Uterus (tissue), 3 donors: ENCODE measurements at regions not wholly inside any gene's neighbourhood (a gene's known extent, or its start where the extent isn't known, plus 50 kb on each side); places are given as distances from the start of the nearest gene placed in this dataset.

Experiments
- DNase-seq, 2 donors: peaks; one replicate each; pipeline ENCODE4 v3.0.0-alpha.2; 2019 to 2020
- H3K27ac ChIP-seq, 2 donors: fragments of 200-600 bp; sonication (generic); 1 replicate in 1 of 2; 2 replicates in 1 of 2; pipeline ENCODE4 v1.5.1; 2016 to 2018
- H3K27me3 ChIP-seq, 2 donors: fragments of 200-600 bp; sonication (generic); one replicate each; pipeline ENCODE4 v1.5.1; 2018 to 2019; ENCODE audit warnings: control low read depth in 1 of 2
- H3K36me3 ChIP-seq, 2 donors: fragments of 200-600 bp; sonication (generic); one replicate each; pipeline ENCODE4 v1.5.1; 2019; ENCODE audit warnings: control low read depth in 1 of 2
- H3K4me1 ChIP-seq, 2 donors: fragments of 200-600 bp; sonication (generic); one replicate each; pipeline ENCODE4 v1.5.1; 2018 to 2019; ENCODE audit warnings: control low read depth in 1 of 2
- H3K4me3 ChIP-seq, 2 donors: fragments of 200-600 bp; sonication (generic); 1 replicate in 1 of 2; 2 replicates in 1 of 2; pipeline ENCODE4 v1.5.1; 2018 to 2019; ENCODE audit warnings: mild to moderate bottlenecking in 1 of 2
- H3K9me3 ChIP-seq, 2 donors: fragments of 200-600 bp; sonication (generic); one replicate each; pipeline ENCODE4 v1.5.1; 2019; ENCODE audit warnings: control low read depth in 1 of 2
- POLR2A ChIP-seq, 2 donors: fragments of 450-650 bp; IDR thresholded peaks; one replicate each; pipeline ENCODE4 v1.6.1; 2016; ENCODE audit warnings: antibody characterized with exemption in 2 of 2, mild to moderate bottlenecking in 1 of 2, moderate library complexity in 1 of 2
- intact Hi-C: fragments of 100-400 bp; cut with DNase I; formaldehyde crosslinking; loops from one replicate; pipeline ENCODE4 v1.15.1; 2023; ENCODE audit warnings: low total_unique reads
- TF ChIP-seq, protein P1 (sequence below), 4 experiments: fragments of 200-600 bp in 2 of 4; fragments of 450-650 bp in 2 of 4; sonication (generic) in 2 of 4; IDR thresholded peaks; one replicate each; pipeline ENCODE4 v1.5.1; 2016 to 2019; ENCODE audit warnings: antibody characterized with exemption in 4 of 4, mild to moderate bottlenecking in 2 of 4, moderate library complexity in 1 of 4
- donor health status: DM: yes; HTN: yes; CAD: no.

DNA sequence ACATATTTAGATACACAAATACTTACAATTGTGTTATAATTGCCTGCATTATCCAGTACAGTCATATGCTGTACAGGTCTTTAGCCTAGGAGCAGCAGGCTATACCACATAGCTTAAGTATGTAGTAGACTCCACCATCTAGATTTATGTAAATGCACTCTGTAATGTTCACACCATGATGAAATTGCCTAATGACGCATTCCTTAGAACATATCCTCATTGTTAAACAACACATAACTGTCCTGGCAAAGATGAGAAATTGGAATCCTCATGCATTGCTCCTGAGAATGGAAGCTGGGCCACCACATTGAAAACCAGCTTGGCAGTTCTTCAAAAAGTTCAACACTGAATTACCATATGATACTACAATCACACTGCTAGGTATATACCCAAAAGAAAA is 1002.8 kb upstream of the CELF2 start:
- H3K9me3 ChIP-seq: no peaks in the 10 kb centered on the region
- no peaks in the 10 kb centered on the region for H3K36me3 ChIP-seq
- H3K27ac ChIP-seq: no peak overlapping the region
- TF ChIP-seq, protein P1, sequence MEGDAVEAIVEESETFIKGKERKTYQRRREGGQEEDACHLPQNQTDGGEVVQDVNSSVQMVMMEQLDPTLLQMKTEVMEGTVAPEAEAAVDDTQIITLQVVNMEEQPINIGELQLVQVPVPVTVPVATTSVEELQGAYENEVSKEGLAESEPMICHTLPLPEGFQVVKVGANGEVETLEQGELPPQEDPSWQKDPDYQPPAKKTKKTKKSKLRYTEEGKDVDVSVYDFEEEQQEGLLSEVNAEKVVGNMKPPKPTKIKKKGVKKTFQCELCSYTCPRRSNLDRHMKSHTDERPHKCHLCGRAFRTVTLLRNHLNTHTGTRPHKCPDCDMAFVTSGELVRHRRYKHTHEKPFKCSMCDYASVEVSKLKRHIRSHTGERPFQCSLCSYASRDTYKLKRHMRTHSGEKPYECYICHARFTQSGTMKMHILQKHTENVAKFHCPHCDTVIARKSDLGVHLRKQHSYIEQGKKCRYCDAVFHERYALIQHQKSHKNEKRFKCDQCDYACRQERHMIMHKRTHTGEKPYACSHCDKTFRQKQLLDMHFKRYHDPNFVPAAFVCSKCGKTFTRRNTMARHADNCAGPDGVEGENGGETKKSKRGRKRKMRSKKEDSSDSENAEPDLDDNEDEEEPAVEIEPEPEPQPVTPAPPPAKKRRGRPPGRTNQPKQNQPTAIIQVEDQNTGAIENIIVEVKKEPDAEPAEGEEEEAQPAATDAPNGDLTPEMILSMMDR (IDR thresholded peaks at IDR 0.05): no peak
- TF ChIP-seq POLR2A (IDR thresholded peaks at IDR 0.05): no peak
- H3K27me3 ChIP-seq: no peaks in the 10 kb centered on the region
- intact Hi-C loops: no loop called here
- H3K4me1 ChIP-seq: no peaks in the 10 kb centered on the region
- no peak for DNase-seq
- no peak overlapping the region for H3K4me3 ChIP-seq

DNA sequence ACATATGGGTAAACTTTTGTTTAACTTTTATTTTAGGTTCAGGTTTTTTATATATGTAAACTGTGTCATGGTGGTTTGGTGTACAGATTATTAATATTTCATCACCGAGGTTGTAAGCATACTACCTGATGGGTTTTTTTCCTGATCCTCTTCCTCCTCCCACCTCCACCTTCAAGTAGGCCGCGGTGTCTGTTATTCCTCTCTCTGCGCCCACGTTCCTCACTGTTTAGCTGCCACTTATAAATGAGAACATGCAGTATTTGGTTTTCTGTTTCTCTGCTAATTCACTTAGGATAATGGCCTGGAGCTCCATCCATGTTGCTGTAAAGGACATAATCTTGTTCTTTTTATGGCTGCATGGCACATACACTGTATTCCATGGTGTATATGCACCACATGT is 1000.0 kb upstream of the CELF2 start:
- Histone ChIP-seq H3K36me3 (no peaks in the 10 kb centered on the region), H3K9me3 (no peaks in the 10 kb centered on the region), H3K4me1 (no peaks in the 10 kb centered on the region), H3K27ac (no peak overlapping the region), H3K4me3 (no peak overlapping the region), H3K27me3 (no peaks in the 10 kb centered on the region)
- DNase-seq: no peak
- no peak for TF ChIP-seq POLR2A (IDR thresholded peaks at IDR 0.05)
- TF ChIP-seq, protein P1 (IDR thresholded peaks at IDR 0.05): no peak
- intact Hi-C loops: no loop called here

DNA sequence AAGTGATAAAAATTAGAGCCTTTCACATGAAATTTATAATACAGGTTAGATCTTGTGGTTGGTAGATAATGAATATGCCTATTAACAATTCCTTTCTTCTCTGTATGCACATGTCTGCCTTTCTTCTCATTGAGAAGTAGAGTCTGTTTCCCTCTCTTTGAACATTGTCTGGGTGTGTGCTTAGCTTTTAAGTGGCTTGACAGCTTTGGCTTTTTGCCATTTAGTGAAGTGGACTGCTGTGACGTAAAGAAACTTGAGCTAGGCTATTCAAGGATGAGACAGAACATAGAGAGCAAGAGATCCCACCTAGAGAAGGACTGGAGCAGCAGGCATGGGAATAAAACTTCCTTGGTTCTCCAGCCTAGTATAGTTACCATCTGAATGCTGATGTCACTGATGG is 996.7 kb upstream of the CELF2 start:
- no peak for TF ChIP-seq POLR2A (IDR thresholded peaks at IDR 0.05)
- TF ChIP-seq, protein P1 (IDR thresholded peaks at IDR 0.05): no peak
- Histone ChIP-seq H3K4me1 (no peaks in the 10 kb centered on the region), H3K9me3 (no peaks in the 10 kb centered on the region), H3K36me3 (no peaks in the 10 kb centered on the region), H3K27ac (no peak overlapping the region), H3K27me3 (no peaks in the 10 kb centered on the region), H3K4me3 (no peak overlapping the region)
- no peak for DNase-seq
- intact Hi-C loops: no loop called here

DNA sequence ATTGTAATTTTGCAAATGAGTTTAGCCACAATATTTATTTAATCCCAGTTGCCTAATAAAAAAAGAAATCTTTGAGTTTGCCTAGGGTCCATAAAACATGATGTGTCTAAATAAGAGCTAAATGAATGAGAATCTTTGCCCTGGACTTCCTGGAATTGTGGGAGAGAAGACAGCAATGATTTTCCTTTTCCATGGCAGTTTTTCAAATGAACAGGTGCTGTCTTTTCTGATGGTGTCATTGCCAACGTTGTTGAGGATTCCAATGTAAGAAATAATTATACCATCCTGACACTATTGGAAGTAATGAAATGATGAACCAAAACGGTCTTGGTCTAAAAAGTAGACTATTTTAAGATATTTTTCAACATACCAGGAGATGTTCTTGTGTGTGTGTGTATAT is 984.7 kb upstream of the CELF2 start:
- intact Hi-C loops: no loop called here
- no peak for DNase-seq
- Histone ChIP-seq H3K36me3 (no peaks in the 10 kb centered on the region), H3K27ac (no peak overlapping the region), H3K27me3 (no peaks in the 10 kb centered on the region), H3K9me3 (no peaks in the 10 kb centered on the region), H3K4me1 (no peaks in the 10 kb centered on the region), H3K4me3 (no peak overlapping the region)
- TF ChIP-seq, protein P1 (IDR thresholded peaks at IDR 0.05): no peak
- no peak for TF ChIP-seq POLR2A (IDR thresholded peaks at IDR 0.05)

DNA sequence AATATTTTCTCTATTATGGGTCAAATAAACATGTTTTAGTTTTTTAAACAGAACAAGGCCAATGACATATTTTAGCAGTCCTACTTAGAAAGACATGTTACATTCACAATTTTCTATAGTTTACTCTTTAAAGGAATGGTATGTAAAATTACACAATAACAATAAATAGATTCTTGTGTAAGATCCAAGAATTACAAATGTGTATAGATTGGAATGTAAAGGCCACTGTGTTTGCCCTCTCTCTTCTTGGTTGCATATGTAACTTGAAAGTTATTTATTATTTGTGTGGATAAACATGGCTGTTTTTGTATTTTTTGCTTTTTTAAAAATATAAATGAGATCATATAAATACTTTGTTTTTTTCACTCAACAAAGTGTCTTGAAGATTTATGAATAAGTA is 979.3 kb upstream of the CELF2 start:
- DNase-seq: no peak
- H3K9me3 ChIP-seq: no peaks in the 10 kb centered on the region
- H3K4me3 ChIP-seq: no peak overlapping the region
- intact Hi-C loops: no loop called here
- H3K36me3 ChIP-seq: no peaks in the 10 kb centered on the region
- no peaks in the 10 kb centered on the region for H3K27me3 ChIP-seq
- no peak for TF ChIP-seq POLR2A (IDR thresholded peaks at IDR 0.05)
- TF ChIP-seq, protein P1 (IDR thresholded peaks at IDR 0.05): no peak
- no peak overlapping the region for H3K27ac ChIP-seq
- no peaks in the 10 kb centered on the region for H3K4me1 ChIP-seq
